ENCODE measurements at regions not wholly inside any gene's neighbourhood (a gene's known extent, or its start where the extent isn't known, plus 50 kb on each side); places are given as distances from the start of the nearest gene placed in this dataset.

GRCh38 chr18:73848656-73849055 is 299.0 kb downstream of the FBXO15 start:
- H3K4me2 ChIP-seq (ENCODE audit: insufficient read depth, insufficient read length, low read length) = no peak overlapping the region
- no peak overlapping the region for H3K56ac ChIP-seq (ENCODE audit: insufficient read length, low read depth, low read length)

More at GRCh38 chr18:73848656-73849055, 299.0 kb downstream of the FBXO15 start:
- Histone ChIP-seq H4K91ac (ENCODE audit: insufficient read length, low read depth, low read length) (no peak overlapping the region), H3K79me2 (ENCODE audit: insufficient read depth, low read length) (0 out of 2 replicates have a peak, but pooled peaks cover 2% of the 10 kb centered on the region), H3K9me3 (ENCODE audit: control insufficient read depth, low read depth, low read length) (no peaks in the 10 kb centered on the region), H3K23me2 (ENCODE audit: insufficient read length, low read depth, low read length, poor library complexity, severe bottlenecking) (no peaks in the 10 kb centered on the region), H2BK5ac (ENCODE audit: insufficient read length, low read length) (no peak overlapping the region), H3K27ac (ENCODE audit: insufficient read length, low read depth, low read length) (no peak overlapping the region), H3K18ac (ENCODE audit: insufficient read length, low read depth, low read length) (no peak overlapping the region), H4K5ac (ENCODE audit: insufficient read length, low read depth, low read length) (no peak overlapping the region), H3K14ac (ENCODE audit: insufficient read depth, low read length) (no peak overlapping the region), H3T11ph (ENCODE audit: low read length) (no peak overlapping the region), H2BK15ac (ENCODE audit: low read depth, low read length) (no peak overlapping the region), H3K4me1 (ENCODE audit: insufficient read depth, low read length) (no peaks in the 10 kb centered on the region), H2BK20ac (ENCODE audit: low read depth, low read length, poor library complexity, severe bottlenecking) (no peak overlapping the region), H3K9ac (ENCODE audit: extremely low read depth, insufficient read length, low read length) (no peak overlapping the region), H3K79me1 (ENCODE audit: insufficient read depth, low read depth, low read length, poor library complexity, severe bottlenecking) (no peaks in the 10 kb centered on the region), H2AK5ac (ENCODE audit: insufficient read length, low read length) (no peak overlapping the region), H3K4ac (ENCODE audit: low read depth, low read length) (no peak overlapping the region), H2AFZ (ENCODE audit: low read length) (no peak overlapping the region), H2BK120ac (ENCODE audit: low read depth, low read length, poor library complexity, severe bottlenecking) (no peak overlapping the region), H4K8ac (replicated peaks; ENCODE audit: insufficient read length, low read depth, low read length) (no peak overlapping the region), H3K27me3 (ENCODE audit: insufficient read depth, low read length) (no peaks in the 10 kb centered on the region), H3K23ac (ENCODE audit: insufficient read length, low read depth, low read length) (no peak overlapping the region), H4K20me1 (ENCODE audit: control insufficient read depth, insufficient read depth, insufficient read length) (no peaks in the 10 kb centered on the region), H2BK12ac (ENCODE audit: insufficient read length, low read depth, low read length) (no peak overlapping the region)
- Mint-ChIP-seq H3K27ac (no peak overlapping the region), H3K4me1 (peaks cover 12 to 19% of the 10 kb centered on the region in 2 experiments), H3K4me3 (no peak overlapping the region), H3K9me3 (no peaks in the 10 kb centered on the region), H3K27me3 (ENCODE audit: low read depth) (no peaks in the 10 kb centered on the region), H3K36me3 (ENCODE audit: insufficient read depth in 1 of 3, low read depth in 3 of 3) (no peaks in the 10 kb centered on the region)
- TF ChIP-seq CTCF (conservative IDR thresholded peaks at IDR 0.05) = no peak
- DNase-seq = no peak

All from H9 (cell line).